ENCODE measurements at regions not wholly inside any gene's neighbourhood (a gene's known extent, or its start where the extent isn't known, plus 50 kb on each side); places are given as distances from the start of the nearest gene placed in this dataset.
A peak's percentile ranks its signal among the peaks of the same experiment; 100 is the strongest.

GRCh38 chr14:61923348-61923747, 161.1 kb downstream of the SNAPC1 start:
- TF ChIP-seq CTCF (IDR thresholded peaks at IDR 0.05): peak in 1 of 3 experiments; percentile 6
- no peak for TF ChIP-seq POLR2A (IDR thresholded peaks at IDR 0.05)
- no peak for TF ChIP-seq POLR2AphosphoS5 (IDR thresholded peaks at IDR 0.05; ENCODE audit: insufficient read depth in 1 of 2, low read depth in 1 of 2)

Data from vagina (tissue), 2 donors.